GM19455 (cell line): ENCODE measurements at regions not wholly inside any gene's neighbourhood (a gene's known extent, or its start where the extent isn't known, plus 50 kb on each side); places are given as distances from the start of the nearest gene placed in this dataset.
A peak's percentile ranks its signal among the peaks of the same experiment; 100 is the strongest.
"Not testable (repeated sequence)": the region's sequence is repeated elsewhere in the genome, so short reads cannot be mapped to it uniquely, and the experiment has no call there.

ENCODE experiments used
- ATAC-seq: cut with Tn5 transposase; IDR thresholded peaks from one replicate; pipeline ENCODE4 v1.9.1; 2021; ENCODE audit not compliant: unreplicated experiment

GRCh38 chr14:30256627-30257026 is 302.3 kb upstream of the G2E3 start:
- ATAC-seq, result no peak

DNA sequence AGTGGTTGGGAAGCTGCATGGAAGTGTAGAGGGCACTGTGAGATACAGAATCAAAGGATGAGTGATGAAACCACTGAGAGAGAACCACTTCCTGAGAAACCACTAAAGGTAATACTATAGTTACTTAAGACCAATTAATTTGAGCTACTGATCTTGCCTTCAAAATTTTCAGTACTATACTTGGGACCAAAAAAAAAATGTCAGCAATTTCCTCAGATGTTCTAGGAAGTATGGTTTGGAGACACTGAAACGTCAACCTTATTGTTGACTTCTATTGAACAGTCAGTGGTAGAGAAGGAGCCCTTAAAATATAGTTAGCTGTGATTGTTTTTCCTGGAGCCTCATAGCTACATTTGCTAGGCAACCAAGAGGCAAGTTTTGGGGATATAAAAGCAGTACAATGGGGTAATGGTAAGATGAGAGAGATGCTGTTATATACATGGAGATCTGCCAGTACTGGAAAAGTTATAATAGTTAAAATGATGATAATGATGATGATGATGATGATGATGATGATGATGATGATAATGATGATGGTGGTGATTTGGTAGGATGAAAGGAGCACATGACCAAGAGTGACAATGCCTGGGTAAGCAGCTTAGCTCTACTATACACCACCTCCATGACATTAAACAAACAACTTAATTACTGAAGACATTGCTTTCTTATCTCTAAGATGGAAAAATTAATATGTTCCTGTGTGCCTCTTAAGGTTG is 300.9 kb upstream of the G2E3 start:
- no peak for ATAC-seq

DNA sequence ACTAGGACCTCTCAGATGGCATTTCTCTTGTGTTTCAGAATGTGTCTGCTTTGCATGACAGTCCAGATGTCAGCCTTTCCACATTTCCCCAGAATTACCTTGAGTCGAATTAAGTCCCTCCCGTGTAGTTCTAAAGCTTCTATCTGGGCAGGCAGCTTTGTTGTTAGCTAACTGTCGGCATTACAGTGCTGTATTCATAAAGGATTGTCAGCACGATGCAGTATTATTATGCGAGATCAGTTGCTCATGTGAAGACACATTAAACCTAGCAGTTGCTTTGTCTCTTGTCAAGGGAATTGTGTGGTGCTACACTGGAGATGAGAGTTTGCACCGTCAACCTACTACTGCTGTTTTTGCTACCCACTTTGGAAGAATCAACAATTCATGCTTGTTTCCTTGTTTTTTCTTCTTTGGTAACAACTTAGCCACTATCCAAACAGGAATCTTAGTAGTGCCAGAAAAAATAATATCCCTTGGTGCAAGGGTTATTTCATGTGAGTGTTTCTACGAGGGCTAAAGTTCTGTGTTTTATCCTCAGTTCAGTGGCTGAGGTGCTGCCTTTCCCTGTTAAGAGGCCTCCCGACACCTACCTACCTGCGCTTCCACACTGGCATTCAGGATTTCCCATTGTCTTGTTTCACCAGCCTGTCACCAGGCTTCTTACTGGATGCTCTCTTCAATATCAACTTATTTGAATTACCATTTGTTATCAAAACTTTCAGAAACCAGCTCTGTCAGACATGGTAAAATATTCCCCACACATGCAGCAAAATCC is 297.9 kb upstream of the G2E3 start:
- no peak for ATAC-seq

DNA sequence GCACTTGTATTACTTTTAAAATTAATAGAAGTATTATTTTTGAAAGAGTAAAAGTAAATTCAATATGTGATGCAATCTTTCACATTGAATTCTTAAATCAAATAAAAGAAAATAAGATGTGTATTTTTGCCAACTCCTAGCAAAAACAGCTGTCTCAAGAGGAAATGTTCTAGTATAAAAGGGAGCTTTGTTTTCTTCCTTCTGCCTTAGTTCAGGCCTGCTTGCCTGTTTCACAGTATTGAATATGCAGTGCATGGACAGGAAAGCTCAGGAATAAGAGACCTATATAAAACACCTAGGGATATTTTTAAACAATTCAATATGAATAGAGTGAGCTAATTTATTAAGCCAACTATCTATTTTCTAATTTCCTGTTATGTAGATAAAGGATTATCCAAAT is 294.8 kb upstream of the G2E3 start:
- ATAC-seq, result no peak

- ATAC-seq, result no peak
These were observed 292.7 kb upstream of the G2E3 start for GRCh38 chr14:30266290-30266689.

GRCh38 chr14:30267141-30267540 is 291.8 kb upstream of the G2E3 start:
- ATAC-seq, result no peak

- ATAC-seq, result peak; percentile 100
These were observed 288.5 kb upstream of the G2E3 start for GRCh38 chr14:30270200-30271161.

GRCh38 chr14:30271811-30272323 is 287.1 kb upstream of the G2E3 start:
- no peak for ATAC-seq

DNA sequence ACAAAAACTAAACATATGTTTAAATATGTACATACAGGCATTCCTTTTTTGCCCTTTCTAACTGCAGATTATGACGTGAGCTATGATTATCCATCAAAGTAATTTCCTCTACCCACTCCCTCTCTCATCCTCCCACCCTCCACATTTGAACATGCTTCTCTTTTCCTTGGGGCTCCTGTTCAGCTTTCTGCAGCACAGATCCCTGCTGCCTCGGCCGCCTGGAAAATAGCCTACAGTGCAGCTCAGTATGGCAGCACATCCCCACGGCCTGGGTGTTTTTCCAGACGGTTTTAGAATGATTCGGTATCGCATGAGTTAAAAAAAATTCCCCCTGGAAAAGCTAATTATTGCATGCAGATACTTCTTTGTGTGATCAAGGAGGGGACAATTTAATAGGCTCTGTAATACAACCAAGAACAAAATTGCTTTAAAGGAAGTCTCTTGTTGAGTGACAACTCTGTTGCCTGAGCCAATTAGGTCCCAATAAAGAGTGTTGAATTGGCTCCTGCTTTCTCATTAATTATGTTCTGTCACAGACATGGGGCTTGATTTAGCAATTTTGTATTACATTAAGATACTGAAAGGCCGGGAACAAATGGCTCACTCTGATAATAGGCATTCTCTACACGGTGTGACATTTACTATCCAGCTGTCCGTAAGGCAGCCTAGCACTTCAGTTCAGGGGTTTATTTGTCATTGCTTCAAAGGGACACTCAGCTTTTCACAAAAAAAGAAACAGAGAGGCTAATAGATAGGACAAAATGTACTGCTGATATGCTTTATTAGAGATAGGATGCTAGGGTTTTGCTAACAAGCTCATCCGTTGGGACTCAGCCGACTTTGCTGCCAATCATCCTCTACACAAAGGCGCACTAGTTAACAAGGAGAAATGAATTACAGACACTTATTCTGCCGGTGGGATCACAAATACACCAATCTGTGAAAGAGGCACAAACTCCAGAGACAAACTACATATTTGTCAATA is 285.8 kb upstream of the G2E3 start:
- ATAC-seq, result no peak

- no peak for ATAC-seq
These were observed 283.4 kb upstream of the G2E3 start for GRCh38 chr14:30275604-30276003.

DNA sequence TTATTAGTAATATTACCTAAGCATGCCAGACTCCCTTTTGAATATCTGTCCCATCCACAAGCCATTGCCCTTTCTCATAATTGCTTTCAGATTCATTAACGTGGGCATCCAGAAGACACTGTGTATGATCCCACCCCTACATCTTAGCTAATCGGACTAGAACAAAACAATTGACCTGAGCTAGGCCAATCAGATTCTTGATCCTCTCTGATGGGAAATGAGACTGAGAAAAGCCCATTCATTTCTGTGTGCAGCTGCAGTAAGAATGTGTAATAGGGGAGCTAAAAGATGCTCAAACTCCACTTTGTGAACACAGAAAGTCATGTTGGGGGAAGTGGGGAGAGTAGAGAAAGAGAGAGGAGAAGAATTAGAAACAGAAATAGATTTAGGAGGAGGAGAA is 281.7 kb upstream of the G2E3 start:
- ATAC-seq, result no peak

DNA sequence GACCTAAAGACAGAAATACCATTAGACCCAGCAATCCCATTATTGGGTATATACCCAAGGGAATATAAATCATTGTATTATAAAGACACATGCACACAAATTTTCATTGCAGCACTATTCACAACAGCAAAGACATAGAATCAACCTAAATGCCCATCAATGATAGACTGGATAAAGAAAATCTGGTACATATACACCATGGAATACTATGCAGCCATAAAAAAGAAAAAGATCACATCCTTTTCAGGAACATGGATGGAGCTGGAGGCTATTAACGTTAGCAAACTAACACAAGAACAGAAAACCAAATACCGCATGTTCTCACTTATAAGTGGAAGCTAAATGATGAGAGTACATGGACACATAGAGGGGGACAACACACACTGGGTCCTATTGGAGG is 280.1 kb upstream of the G2E3 start:
- ATAC-seq, result not testable (repeated sequence)

GRCh38 chr14:30283822-30284446 is 275.0 kb upstream of the G2E3 start:
- no peak for ATAC-seq

- ATAC-seq, result no peak
These were observed 274.1 kb upstream of the G2E3 start for GRCh38 chr14:30284808-30285207.

GRCh38 chr14:30287579-30288445 is 271.1 kb upstream of the G2E3 start:
- no peak for ATAC-seq

GRCh38 chr14:30290001-30290400 is 269.0 kb upstream of the G2E3 start:
- ATAC-seq, result no peak

DNA sequence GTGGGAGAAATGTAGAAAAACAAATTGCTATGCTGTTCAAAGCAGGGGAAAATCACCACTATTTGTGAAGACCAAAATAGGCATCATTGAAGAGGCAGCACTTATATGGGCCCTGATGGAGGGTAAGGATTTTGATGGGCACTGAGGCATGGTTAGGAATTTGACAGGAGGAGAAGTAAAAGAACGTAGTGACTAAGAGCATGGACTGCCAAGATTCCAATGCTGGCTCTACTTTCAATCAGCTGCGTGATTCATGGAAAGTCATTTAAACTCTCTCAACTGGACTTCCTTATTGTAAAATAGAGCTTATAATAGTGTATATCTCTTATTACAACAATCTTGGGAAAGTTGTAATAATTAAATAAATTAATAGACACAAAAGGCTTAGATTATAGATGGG is 267.7 kb upstream of the G2E3 start:
- no peak for ATAC-seq

DNA sequence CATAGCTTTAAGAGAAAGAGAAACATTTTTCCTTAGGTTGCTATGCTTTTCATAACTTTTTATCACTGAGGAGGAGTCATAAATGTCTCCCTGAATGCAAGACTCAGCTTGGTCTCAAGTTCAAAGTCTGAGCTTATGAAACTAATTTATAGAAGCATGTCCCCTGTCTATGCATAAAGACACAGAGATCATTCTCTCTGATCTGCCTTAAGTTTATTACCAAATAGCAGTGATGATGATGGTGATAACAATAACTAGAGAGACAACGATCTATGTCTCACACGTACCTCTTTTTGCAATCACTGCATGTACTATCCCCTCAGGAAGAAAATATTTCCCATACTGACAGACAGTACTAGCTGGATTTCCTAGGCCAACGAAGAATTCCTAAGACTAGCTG is 266.4 kb upstream of the G2E3 start:
- ATAC-seq, result no peak

GRCh38 chr14:30295980-30296379 is 263.0 kb upstream of the G2E3 start:
- no peak for ATAC-seq
